ENCODE measurements at regions not wholly inside any gene's neighbourhood (a gene's known extent, or its start where the extent isn't known, plus 50 kb on each side); places are given as distances from the start of the nearest gene placed in this dataset.

DNA sequence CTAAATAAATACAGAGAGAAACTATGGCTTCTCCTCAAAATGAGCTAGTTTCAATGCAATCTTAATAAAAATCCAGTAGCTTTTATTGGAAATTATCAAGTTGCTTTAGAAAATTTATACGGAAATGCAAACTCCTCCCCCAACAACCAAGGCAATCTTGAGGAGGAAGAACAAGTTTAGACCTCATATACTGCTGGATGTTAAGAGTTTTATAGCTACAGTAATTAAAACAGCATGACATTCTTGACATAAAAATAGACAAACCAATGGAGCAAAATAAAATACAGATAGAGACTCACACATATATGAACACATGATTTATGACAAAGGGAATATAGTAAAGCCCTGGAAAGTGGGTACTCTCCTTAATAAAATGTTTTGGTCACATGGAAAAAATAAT, 368.7 kb downstream of the C12orf75 start:
- no peak for DNase-seq

DNA sequence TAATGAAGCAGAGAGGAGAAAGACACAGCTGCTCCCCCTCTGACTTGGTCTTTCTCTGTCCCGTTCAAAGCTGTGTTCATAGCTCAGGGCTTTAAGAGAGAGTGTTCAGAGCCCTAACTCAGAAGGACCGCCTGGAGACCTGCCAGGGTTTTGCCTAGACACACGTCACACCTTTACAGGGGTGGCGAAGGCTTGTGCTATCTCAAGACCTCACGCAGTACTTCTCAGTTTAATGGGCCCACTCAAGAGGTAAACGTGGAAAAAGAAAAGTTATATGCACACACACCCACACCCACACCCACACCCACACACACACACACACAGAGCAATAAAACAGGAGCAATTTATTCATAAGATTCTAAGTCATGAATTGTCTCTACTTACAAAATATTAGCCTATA, 374.3 kb downstream of the C12orf75 start:
- DNase-seq: no peak

DNA sequence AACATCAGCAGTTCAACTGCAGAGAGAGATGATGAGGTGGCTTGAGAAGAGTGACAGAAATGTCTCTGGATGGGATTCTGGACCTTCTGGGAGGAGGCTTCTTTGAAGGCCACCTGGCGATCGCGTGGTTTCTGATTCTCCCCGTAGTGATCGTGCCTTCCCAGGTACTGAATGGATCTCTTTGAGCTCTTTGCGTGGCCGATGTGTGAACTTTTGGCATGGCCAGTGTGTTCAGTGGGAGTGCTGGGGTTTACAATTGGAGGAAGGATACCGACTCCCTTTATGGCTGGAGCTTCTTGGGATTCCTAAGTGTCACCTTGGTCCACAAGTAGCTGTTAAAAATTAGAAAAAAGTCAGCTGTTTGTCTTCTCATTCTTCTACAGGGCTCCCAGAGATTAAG, 374.7 kb downstream of the C12orf75 start:
- no peak for DNase-seq

DNA sequence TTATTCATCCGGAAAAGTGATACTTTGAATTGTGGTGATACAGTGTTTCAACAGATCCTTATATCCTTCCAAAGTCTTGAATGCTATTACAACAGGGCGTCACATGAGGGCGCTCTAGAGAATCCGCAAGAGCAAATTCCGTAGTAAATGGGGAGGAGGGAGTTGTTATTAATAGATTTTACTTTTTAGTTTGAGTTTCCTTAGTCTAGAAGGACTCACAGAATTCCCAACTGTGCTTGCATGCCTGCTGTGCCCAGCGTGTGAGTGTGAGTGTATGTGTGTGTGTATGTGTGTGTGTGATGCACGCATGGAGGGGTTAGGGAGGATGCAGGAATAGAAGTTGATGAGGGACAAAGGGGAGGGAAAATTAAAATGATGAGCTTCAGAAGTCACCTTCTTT, 375.3 kb downstream of the C12orf75 start:
- peak in 37 of 56 donors; percentile 1 to 78 (median 24) for DNase-seq

DNA sequence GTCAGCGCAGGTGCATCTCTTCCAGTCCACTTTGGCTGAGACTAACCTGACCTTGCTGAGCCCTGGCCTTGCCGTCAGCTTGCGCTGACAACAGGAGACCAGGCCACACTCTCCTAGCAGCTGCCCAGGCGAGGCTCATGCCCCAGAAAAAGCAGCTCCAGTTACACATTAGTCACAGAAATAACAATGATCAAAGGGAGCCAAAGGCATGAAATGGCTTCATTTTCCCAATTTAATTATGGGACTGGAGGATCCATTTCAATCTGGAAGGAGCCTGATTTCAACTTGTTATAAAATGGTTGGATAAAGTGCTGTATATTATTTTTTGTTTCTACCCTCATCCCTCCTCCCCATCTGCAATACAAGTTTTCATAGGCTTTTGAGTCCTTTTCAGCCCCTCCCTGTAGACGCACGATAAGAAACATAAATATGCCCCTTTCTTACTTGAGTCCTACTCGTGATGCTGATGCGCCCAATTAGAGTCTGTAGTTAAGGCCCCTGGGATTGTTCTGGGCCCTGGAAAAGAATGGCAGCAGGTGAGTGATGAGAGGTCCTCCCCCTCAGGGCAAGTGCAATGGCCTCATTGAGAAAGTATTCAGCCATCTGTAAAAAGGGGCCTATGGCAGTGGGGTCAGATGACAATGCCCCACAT, 376.0 kb downstream of the C12orf75 start:
- DNase-seq: peak in 3 of 56 donors; percentile 0 to 3 (median 2)

DNA sequence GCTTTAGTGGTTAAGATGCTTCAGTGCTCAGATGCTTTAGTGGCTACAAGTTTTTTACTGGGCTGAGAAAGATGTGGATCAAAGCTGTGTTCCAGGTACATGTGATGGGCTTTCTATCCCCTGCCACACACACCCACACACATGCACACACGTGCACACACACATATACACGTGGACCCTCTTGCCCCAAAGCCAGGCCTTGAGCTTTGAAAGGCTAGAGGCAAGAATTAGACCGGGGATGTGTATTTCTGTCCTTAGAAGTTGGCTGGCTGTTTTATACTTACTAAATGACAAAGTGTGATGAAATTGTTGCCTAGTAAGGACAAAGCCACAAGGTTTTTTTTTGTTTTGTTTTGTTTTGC, 376.5 kb downstream of the C12orf75 start:
- DNase-seq: no peak

DNA sequence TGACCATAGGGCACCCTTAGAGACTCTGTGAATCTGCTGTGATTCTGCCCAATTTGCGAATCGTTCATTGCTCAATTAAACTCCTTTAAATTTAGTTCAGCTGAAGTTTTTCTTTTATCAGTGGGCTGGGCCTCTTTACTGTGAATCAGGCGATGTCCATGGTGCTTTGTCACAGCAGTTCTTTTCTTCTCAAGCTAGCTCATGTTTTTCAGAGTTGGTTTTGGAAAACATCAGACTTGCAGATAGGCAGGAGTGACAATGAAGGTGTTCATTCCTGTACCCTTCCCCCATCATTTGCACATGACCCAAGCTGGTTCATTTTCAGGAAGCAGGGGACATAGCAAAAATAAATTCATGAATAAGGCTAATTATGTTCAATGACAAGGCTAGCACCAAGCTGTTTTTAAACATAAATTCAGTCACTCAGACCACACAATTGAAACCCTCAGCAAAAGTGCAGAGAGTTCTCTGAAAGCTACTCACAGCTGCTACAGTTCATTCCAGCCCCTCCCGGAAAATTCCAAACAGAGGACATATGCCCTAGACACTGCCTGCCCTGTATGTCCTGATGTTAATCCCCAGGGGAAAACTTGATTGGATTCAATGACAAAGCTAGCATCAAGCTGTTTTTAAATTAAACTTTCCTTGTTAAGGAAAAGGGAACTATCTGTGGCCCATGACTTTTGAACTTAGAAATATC, 383.3 kb downstream of the C12orf75 start:
- DNase-seq: no peak

DNA sequence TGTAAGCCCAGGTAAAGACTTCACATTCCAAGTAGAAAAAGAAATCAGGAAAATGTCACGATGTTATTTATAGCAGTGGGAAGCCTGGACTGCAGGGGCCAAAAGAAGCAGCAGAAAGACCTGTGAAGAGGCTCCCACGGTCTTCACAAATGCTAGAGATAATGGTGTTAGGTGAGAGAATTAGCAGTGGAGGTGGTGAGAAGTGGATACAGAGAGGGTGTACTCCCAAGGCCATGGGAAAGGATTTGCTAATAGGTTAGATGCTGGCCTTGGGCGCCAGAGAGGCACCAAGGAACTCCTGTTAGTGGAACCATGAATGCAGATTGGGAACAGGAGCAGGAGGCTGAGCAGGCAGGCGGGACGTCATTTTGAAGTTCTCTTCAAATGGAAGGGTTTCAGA, 386.1 kb downstream of the C12orf75 start:
- no peak for DNase-seq

DNA sequence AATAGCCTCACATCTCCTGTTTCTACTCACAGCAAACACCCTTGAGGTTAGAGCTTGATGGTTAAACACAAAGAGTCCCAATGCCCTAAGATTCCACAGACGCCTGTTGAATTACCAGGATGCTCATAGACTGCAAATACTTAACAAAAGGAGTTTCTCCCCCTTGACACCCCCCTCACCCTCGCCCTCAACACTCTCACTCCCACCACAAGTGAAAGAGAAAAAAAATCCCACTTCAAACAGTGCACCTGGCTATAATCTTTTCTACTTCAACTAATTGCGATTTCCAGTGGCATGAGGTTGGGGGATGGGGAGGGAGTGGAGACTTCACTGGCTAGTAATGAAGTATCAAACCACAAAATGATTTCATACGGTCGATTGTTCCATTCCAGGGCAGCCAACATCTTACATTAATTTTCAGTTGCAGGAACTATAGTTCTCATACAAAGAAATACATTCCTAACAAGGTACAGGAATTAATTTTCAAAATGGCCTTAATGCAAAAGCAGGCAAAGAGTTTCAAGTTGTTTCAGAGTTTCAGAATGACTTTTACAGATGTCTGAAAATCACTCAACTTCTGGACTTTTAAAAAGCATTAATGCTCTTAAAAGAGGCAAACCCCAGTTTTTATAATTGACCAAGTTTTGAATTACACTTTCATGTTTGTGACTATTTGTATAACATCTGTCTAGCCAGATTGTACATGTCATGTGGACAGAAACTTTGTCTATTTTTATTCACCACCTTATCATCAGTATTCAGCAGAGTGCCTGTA, 390.7 kb downstream of the C12orf75 start:
- no peak for DNase-seq

DNA sequence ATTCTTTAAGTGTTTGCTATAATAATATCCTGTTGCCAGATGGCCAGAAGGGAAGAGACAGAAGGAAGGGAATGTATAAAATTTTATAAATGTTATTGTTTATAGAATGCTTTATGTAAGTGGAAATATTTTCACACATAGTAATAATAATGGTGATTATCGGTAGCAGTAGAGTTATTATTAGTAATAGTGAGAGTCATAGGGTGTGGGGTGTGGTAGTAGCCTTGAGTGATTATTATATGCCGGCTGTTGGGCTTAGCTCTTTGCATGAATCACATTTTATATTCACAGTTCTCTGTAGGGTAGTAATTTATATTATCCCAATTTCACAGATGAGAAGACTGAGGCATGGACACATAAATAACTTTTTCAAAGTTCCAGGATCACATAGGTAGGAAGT, 391.4 kb downstream of the C12orf75 start:
- DNase-seq: no peak

DNA sequence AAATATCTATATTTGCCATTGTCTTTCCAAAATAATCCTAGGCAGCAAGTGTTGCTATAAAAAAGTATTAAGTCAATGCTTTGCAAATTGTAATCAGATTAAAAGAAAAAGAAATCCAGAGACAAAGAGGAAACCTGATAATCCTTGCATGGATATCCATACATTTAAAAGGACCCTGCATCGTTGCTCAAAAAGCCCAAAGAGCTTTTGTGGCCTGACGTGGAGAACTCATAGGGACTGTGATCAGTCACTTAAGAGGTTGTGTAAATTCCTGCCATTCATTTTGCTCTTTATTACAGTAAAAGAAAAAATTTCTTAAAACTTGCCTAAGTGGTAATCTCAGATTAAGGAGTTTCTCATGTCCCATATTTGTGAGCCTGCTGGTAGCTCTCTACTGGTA, 392.6 kb downstream of the C12orf75 start:
- DNase-seq: no peak

DNA sequence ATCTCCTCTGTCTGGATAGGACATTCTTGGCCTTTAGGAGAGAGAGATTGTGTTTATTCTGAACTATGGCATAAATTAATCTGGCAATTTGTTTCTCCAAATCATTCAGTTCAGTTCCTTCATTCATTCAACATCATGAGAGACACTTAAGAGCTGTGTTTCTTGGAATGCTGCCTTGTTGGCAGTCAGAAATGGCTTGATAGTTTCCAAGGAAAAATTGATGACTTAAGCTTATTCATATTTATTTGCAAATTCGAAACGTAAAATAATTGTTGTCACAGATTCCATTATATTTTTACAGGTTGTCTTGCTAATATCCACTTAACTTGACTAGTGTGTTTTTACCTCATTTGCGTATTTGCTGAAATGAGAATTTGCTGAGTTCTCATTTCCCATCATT, 393.0 kb downstream of the C12orf75 start:
- DNase-seq: no peak

DNA sequence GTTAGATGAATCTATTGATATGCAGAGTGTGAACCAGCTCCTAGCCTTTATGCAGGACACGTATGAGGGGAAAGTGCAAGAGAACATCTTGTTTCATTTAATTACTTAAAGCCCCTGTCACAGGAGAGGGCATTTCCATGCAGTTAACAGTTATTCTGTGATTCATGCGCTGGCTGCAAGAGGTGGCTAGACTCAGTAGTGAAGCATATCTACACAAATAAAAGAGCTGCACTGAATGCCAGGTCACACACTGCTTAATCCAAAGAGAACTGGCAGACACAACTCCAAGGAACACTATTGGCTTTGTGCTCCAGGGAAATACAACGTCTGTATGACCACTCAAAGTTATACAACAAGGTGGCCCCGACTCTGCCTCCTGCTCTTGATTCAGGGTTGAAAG, 394.1 kb downstream of the C12orf75 start:
- peak in 46 of 56 donors; percentile 1 to 89 (median 26) for DNase-seq

DNA sequence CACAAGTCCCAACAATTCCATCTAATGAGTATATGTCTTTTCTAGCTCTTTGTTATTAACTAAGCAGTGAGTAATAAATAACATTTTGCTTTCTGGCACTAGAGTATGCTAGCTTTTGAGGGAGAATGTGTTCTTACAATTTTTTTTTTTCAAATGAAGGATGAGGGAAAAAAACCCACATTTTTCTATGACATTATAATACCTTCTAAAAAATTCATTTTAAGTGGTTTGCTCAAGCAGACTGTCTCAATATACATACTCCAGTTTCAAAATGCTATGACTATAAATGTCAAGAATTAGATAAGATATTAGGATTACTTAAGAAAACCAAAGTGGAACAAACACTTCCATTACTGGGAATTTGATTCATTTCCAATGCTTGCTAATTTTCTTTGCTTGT, 394.6 kb downstream of the C12orf75 start:
- DNase-seq: no peak

DNA sequence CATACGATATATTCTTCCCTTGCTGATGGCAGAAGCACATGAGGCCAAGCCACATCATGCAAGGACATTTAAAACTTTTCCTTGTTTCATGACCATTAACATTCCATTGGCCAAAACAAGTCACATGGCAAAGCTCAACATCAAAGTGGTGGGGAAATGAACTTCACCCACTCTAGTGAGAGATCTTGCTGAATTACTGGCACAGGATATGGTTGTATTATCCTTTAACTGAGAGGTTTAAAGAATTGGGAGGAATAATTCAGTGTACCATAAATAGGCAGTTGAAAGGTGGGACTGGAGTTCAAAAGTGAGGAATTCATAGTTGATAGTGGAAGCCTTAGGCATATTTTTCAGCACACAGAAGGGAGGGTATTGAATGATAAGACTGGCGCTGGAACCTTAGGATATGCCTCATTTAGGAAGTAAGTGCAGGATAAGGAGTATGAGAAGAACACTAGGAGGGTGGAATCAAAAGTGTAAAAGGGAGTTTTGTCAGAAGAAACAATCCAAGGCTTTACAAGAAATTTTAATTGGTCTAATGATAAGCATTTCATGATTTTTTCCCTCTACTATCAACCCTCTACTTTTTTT, 398.8 kb downstream of the C12orf75 start:
- DNase-seq: no peak

DNA sequence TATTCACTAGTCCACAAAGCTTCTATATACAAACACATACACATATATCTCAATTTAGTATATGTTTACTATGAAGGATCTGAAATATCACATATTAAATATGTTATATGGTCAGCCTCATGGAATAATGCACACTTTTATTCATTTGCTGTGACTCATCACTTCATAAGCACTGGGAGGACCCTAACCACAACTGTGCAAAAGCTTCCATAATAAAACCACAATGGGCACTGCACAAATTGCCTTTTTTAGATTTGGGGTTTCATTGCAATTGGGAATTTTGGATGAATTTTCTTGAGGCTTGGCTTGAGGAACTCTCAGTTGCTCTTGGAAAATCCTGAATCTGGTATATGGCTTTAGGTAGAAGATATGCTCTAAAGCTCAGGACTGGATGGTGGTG, 399.4 kb downstream of the C12orf75 start:
- DNase-seq: no peak

DNA sequence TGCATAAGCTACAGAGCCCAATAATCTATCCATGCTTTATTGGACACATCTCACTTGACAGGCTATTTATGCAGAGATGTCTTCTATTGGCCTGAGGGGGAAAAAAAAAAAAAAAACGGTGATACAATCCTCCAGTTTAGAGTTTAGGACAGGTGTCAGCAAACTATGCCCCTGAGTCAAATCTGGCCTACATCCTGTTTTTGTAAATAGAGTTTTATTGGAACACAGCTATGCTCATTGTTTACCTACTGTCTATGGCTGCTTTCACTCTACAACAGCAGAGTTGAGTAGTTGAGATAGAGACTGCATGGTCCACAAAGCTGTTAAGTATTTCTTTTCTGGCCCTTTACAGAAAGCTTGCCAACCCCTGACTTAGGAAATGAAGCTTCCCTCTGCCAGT, 403.1 kb downstream of the C12orf75 start:
- DNase-seq: no peak

DNA sequence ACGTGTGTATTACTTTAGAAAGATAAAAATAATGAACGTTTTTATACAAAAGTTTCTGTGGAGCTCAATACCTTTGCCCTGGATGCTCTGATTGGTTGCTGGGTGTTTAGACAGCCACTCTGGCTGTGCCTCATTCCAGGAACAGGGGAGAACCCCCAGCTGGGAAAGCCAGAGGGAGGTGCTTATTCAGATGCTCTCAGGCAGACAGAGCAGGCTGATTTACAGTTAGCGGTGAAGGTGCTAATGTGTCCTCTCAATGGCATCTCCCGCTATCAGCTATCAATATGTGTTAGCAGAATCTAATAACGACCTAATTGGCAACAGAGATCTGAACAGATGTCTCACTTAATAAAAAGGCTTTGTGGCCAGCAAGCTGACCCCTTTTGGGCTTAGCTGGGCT, 402.3 kb downstream of the NUAK1 start:
- no peak for DNase-seq

DNA sequence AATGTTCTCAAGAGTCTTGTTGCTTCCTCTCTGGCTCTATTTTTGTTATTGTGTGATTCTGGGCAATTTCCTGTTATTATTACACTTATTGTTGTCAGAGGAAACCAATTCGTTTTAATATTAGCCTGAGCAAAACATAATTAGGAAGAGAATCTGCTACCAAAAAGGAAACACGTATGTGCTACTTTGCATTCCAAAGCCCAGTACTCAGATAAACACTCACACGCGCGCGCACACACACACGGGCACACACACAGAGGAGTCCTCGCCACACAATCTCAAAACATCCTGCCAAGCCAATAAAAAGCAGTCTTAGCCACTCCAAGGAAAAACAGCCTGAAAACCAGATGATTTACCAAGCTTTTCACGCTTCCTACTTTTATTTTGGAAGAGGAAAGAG, 400.7 kb downstream of the NUAK1 start:
- no peak for DNase-seq

DNA sequence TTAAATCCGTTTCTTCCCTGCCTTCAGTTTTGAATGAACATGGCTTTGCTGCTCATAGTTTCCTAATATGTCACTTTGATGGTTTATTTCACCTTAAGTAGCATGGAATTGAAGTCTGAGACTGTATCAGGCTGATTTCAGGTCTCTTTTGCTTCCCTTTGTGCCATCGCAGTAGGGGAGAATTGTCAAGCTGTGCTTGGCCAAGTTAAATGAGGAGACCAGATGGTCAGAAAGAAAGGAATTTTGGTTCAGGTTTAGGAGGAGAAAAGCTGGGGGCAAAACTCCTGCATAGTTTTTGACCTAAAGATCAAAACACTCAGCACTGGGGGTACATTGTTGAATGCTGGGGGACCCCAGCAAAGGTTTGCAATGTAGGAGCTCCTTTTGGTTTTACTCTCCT, 398.4 kb downstream of the NUAK1 start:
- no peak for DNase-seq

DNA sequence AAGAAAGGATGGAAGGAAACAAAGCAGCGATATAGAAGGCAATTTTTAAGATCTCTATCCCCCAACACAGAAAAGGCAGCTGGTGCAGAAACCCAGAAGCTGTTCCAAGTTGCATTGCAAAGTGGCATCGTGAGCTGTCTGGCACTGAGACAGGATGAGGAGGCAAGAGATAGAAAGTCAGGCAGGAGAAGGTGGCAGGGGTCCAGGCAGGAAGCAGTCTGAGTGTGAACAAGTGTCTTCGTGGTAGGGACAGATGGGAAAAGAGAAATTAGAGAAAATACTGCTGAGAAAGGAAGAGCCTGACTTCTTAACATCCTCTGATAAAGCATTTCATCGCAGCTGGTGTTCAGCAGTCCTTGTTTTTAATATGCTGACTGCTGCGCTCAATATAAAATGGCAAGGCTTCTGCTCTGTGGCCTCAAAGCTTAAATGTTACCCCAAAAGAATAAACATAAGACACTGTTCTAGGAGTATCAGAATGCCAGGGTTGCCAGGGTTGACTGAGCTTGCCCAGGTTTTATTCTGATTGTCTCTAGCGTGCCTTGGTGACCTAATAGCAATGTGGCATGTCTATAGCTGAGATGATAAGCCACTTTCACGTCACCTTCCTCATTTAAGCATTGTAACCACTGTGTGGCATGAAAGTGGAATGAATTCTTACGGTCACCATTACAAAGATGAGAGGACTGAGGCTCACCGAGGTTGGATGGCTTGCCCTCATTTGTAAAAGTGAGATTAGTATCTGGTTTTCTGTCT, 397.6 kb downstream of the NUAK1 start:
- peak in 36 of 56 donors; percentile 0 to 64 (median 12) for DNase-seq

All from nucleus accumbens (tissue), 56 donors.